ENCODE measurements at regions not wholly inside any gene's neighbourhood (a gene's known extent, or its start where the extent isn't known, plus 50 kb on each side); places are given as distances from the start of the nearest gene placed in this dataset.

- no peak overlapping the region for H3K27ac ChIP-seq
- TF ChIP-seq ZFX (IDR thresholded peaks at IDR 0.05; ENCODE audit: borderline replicate concordance) (no peak), CTCF (IDR thresholded peaks at IDR 0.05) (no peak)
Observed at GRCh38 chr4:30822911-30823551, 102.9 kb downstream of the PCDH7 start.

GRCh38 chr4:30825008-30825770, 105.0 kb downstream of the PCDH7 start:
- H3K27ac ChIP-seq = no peak overlapping the region
- no peak for TF ChIP-seq CTCF (IDR thresholded peaks at IDR 0.05)
- no peak for TF ChIP-seq ZFX (IDR thresholded peaks at IDR 0.05; ENCODE audit: borderline replicate concordance)

- TF ChIP-seq CTCF (IDR thresholded peaks at IDR 0.05) (no peak), ZFX (IDR thresholded peaks at IDR 0.05; ENCODE audit: borderline replicate concordance) (no peak)
- no peak overlapping the region for H3K27ac ChIP-seq
Observed at GRCh38 chr4:30828264-30828926, 108.2 kb downstream of the PCDH7 start.

GRCh38 chr4:30832639-30833038, 112.5 kb downstream of the PCDH7 start:
- TF ChIP-seq ZFX (IDR thresholded peaks at IDR 0.05; ENCODE audit: borderline replicate concordance) (no peak), CTCF (IDR thresholded peaks at IDR 0.05) (no peak)
- no peak overlapping the region for H3K27ac ChIP-seq

- no peak overlapping the region for H3K27ac ChIP-seq
- TF ChIP-seq ZFX (IDR thresholded peaks at IDR 0.05; ENCODE audit: borderline replicate concordance) (no peak), CTCF (IDR thresholded peaks at IDR 0.05) (no peak)
Observed at GRCh38 chr4:30833206-30833605, 113.0 kb downstream of the PCDH7 start.

GRCh38 chr4:30835044-30835443, 114.9 kb downstream of the PCDH7 start:
- no peak for TF ChIP-seq CTCF (IDR thresholded peaks at IDR 0.05)
- no peak for TF ChIP-seq ZFX (IDR thresholded peaks at IDR 0.05; ENCODE audit: borderline replicate concordance)
- no peak overlapping the region for H3K27ac ChIP-seq

GRCh38 chr4:30836231-30836630, 116.1 kb downstream of the PCDH7 start:
- TF ChIP-seq ZFX (IDR thresholded peaks at IDR 0.05; ENCODE audit: borderline replicate concordance) (no peak), CTCF (IDR thresholded peaks at IDR 0.05) (no peak)
- no peak overlapping the region for H3K27ac ChIP-seq

All from 22Rv1 (cell line).